Vagina (tissue), 2 donors: ENCODE measurements at regions not wholly inside any gene's neighbourhood (a gene's known extent, or its start where the extent isn't known, plus 50 kb on each side); places are given as distances from the start of the nearest gene placed in this dataset.

Experiments used
- DNase-seq, 2 donors: peaks; one replicate each; pipeline ENCODE4 v3.0.0-alpha.2; 2017; ENCODE audit errors: extremely low spot score in 2 of 2
- H3K27ac ChIP-seq: fragments of 200-600 bp; sonication (generic); one replicate; pipeline ENCODE4 v1.5.1; 2019
- H3K27me3 ChIP-seq: fragments of 200-600 bp; sonication (generic); one replicate; pipeline ENCODE4 v1.5.1; 2019
- H3K36me3 ChIP-seq, 2 donors: fragments of 200-600 bp; sonication (generic); one replicate each; pipeline ENCODE4 v1.5.1; 2017 to 2019
- H3K4me1 ChIP-seq: fragments of 200-600 bp; sonication (generic); one replicate; pipeline ENCODE4 v1.5.1; 2019
- H3K4me3 ChIP-seq, 2 donors: fragments of 200-600 bp; sonication (generic); 1 replicate in 1 of 2; 2 replicates in 1 of 2; pipeline ENCODE4 v1.5.1; 2016 to 2019
- H3K9me3 ChIP-seq: fragments of 200-600 bp; sonication (generic); one replicate; pipeline ENCODE4 v1.5.1; 2019
- POLR2A ChIP-seq, 2 donors: fragments of 450-650 bp; IDR thresholded peaks; one replicate each; pipeline ENCODE4 v1.6.1; 2017; ENCODE audit warnings: antibody characterized with exemption in 2 of 2, mild to moderate bottlenecking in 2 of 2, moderate library complexity in 2 of 2
- POLR2AphosphoS5 ChIP-seq, 2 donors: sonication (generic); formaldehyde crosslinking; IDR thresholded peaks; one replicate each; pipeline ENCODE4 v1.9.0; 2017; ENCODE audit warnings: antibody characterized with exemption in 2 of 2, mild to moderate bottlenecking in 2 of 2, low read depth in 1 of 2; ENCODE audit not compliant: insufficient read depth in 1 of 2
- intact Hi-C: fragments of 100-400 bp; cut with DNase I; formaldehyde crosslinking; loops from one replicate; pipeline ENCODE4 v1.15.1; 2023
- TF ChIP-seq, protein P1 (sequence below), 3 experiments: fragments of 450-650 bp in 2 of 3; fragments of 200-600 bp in 1 of 3; sonication (generic) in 1 of 3; IDR thresholded peaks; one replicate each; pipeline ENCODE4 v1.5.1; 2017 to 2019; ENCODE audit warnings: antibody characterized with exemption in 3 of 3, mild to moderate bottlenecking in 2 of 3, moderate library complexity in 2 of 3

DNA sequence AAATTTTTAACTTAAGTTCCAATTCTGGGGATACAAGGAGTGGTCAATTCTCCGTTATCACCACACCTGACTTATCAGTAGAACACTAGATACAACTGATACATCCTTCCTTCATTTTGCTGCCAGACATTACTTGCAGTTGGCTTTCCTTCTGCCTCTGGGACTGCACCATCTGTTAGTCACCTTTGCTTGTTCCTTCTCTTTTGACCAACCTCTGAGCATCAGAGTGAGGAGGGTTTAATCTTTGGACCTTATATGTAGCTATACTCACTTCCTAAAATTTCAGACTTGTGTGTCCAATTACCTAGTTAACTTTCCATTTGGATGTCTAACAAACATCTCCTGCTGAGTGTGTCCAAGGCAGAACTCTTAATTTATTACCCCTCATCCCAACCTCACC lies 330.7 kb downstream of the PTTG2 start:
- no peaks in the 10 kb centered on the region for H3K4me1 ChIP-seq
- no peaks in the 10 kb centered on the region for H3K36me3 ChIP-seq
- no peak overlapping the region for H3K27ac ChIP-seq
- no peaks in the 10 kb centered on the region for H3K9me3 ChIP-seq
- intact Hi-C loops = no loop called here
- TF ChIP-seq, protein P1, sequence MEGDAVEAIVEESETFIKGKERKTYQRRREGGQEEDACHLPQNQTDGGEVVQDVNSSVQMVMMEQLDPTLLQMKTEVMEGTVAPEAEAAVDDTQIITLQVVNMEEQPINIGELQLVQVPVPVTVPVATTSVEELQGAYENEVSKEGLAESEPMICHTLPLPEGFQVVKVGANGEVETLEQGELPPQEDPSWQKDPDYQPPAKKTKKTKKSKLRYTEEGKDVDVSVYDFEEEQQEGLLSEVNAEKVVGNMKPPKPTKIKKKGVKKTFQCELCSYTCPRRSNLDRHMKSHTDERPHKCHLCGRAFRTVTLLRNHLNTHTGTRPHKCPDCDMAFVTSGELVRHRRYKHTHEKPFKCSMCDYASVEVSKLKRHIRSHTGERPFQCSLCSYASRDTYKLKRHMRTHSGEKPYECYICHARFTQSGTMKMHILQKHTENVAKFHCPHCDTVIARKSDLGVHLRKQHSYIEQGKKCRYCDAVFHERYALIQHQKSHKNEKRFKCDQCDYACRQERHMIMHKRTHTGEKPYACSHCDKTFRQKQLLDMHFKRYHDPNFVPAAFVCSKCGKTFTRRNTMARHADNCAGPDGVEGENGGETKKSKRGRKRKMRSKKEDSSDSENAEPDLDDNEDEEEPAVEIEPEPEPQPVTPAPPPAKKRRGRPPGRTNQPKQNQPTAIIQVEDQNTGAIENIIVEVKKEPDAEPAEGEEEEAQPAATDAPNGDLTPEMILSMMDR (IDR thresholded peaks at IDR 0.05) = no peak
- no peak for TF ChIP-seq POLR2A (IDR thresholded peaks at IDR 0.05)
- TF ChIP-seq POLR2AphosphoS5 (IDR thresholded peaks at IDR 0.05; ENCODE audit: insufficient read depth in 1 of 2, low read depth in 1 of 2) = no peak
- H3K4me3 ChIP-seq = no peak overlapping the region
- DNase-seq = no peak
- H3K27me3 ChIP-seq = no peaks in the 10 kb centered on the region

DNA sequence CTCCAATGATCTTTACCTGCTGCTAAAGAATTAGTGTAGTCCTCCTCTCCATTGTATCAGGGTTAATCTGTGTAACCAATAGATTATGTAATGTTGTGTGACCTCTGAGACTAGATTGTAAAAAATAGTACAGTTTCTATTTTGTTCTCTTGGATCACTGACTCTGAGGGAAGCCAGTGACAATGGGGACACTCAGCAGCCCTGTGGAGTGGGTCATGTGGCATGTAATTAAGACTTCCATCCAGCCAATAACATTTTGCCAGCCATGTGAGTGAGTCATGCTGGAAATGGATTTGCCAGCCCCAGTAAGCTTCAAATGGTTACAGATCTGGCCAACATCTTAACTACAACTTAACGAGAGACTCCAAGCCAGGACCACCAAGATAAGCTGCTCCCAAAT lies 332.3 kb downstream of the PTTG2 start:
- Histone ChIP-seq H3K36me3 (no peaks in the 10 kb centered on the region), H3K4me3 (no peak overlapping the region), H3K9me3 (peaks cover 3% of the 10 kb centered on the region), H3K4me1 (no peaks in the 10 kb centered on the region), H3K27ac (no peak overlapping the region), H3K27me3 (no peaks in the 10 kb centered on the region)
- intact Hi-C loops = no loop called here
- DNase-seq = no peak
- TF ChIP-seq POLR2A (IDR thresholded peaks at IDR 0.05) (no peak), POLR2AphosphoS5 (IDR thresholded peaks at IDR 0.05; ENCODE audit: insufficient read depth in 1 of 2, low read depth in 1 of 2) (no peak)
- TF ChIP-seq, protein P1 (IDR thresholded peaks at IDR 0.05) = no peak

- intact Hi-C loops = no loop called here
- no peak overlapping the region for H3K27ac ChIP-seq
- TF ChIP-seq, protein P1 (IDR thresholded peaks at IDR 0.05) = no peak
- TF ChIP-seq POLR2AphosphoS5 (IDR thresholded peaks at IDR 0.05; ENCODE audit: insufficient read depth in 1 of 2, low read depth in 1 of 2) = no peak
- no peak for TF ChIP-seq POLR2A (IDR thresholded peaks at IDR 0.05)
- H3K4me3 ChIP-seq = no peak overlapping the region
- H3K9me3 ChIP-seq = peaks cover 16% of the 10 kb centered on the region
- H3K27me3 ChIP-seq = no peaks in the 10 kb centered on the region
- no peak for DNase-seq
- H3K4me1 ChIP-seq = no peaks in the 10 kb centered on the region
- H3K36me3 ChIP-seq = no peaks in the 10 kb centered on the region
Measured at GRCh38 chr4:38294238-38294637, 334.0 kb downstream of the PTTG2 start.

- Histone ChIP-seq H3K4me3 (no peak overlapping the region), H3K9me3 (peaks cover 21% of the 10 kb centered on the region), H3K27ac (no peak overlapping the region), H3K4me1 (no peaks in the 10 kb centered on the region), H3K27me3 (no peaks in the 10 kb centered on the region), H3K36me3 (no peaks in the 10 kb centered on the region)
- intact Hi-C loops = no loop called here
- no peak for DNase-seq
- TF ChIP-seq POLR2A (IDR thresholded peaks at IDR 0.05) (no peak), POLR2AphosphoS5 (IDR thresholded peaks at IDR 0.05; ENCODE audit: insufficient read depth in 1 of 2, low read depth in 1 of 2) (no peak)
- TF ChIP-seq, protein P1 (IDR thresholded peaks at IDR 0.05) = no peak
Measured at GRCh38 chr4:38297061-38297460, 336.9 kb downstream of the PTTG2 start.

- TF ChIP-seq POLR2A (IDR thresholded peaks at IDR 0.05) (no peak), POLR2AphosphoS5 (IDR thresholded peaks at IDR 0.05; ENCODE audit: insufficient read depth in 1 of 2, low read depth in 1 of 2) (no peak)
- TF ChIP-seq, protein P1 (IDR thresholded peaks at IDR 0.05) = no peak
- Histone ChIP-seq H3K36me3 (no peaks in the 10 kb centered on the region), H3K9me3 (peaks cover 21% of the 10 kb centered on the region), H3K27me3 (no peaks in the 10 kb centered on the region), H3K4me3 (no peak overlapping the region), H3K27ac (no peak overlapping the region), H3K4me1 (no peaks in the 10 kb centered on the region)
- DNase-seq = no peak
- intact Hi-C loops = no loop called here
Measured at GRCh38 chr4:38298868-38299713, 338.9 kb downstream of the PTTG2 start.
